ENCODE measurements at regions not wholly inside any gene's neighbourhood (a gene's known extent, or its start where the extent isn't known, plus 50 kb on each side); places are given as distances from the start of the nearest gene placed in this dataset.
"Not testable (repeated sequence)": the region's sequence is repeated elsewhere in the genome, so short reads cannot be mapped to it uniquely, and the experiment has no call there.

DNA sequence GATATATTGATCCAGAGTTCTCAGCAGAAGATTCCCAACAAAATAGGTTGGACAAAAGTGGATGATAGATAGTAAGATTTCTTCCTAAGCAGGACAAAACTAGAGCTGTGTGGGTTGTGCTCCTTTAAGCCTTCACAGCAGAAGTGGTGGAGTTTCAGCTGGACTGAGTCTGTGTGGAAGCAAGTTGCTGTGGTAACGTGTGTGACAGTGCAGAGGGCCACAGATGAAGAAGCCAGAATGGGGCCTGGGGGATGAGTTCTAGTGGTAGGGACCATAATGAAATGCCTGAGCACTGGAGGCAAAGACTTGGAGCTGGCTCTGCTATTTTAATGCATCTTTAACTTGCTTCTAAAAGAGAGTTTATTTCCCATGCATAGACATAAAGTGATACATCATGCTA, 238.7 kb upstream of the POGK start:
- H3K27ac ChIP-seq (ENCODE audit: low read depth, low read length) = no peak overlapping the region
- peaks cover 4% of the 10 kb centered on the region for H3K9me3 ChIP-seq (ENCODE audit: control insufficient read depth, insufficient read depth, low read length)
- H3K4me3 ChIP-seq (ENCODE audit: low read depth, low read length) = no peak overlapping the region
- no peaks in the 10 kb centered on the region for H3K27me3 ChIP-seq (ENCODE audit: control insufficient read depth, insufficient read depth, low read length)
- ChIA-PET POLR2A (no interaction called here), CTCF (no interaction called here)
- TF ChIP-seq CTCF (IDR thresholded peaks at IDR 0.05; ENCODE audit: low read depth, low read length) = no peak
- DNase-seq (ENCODE audit: low read depth, low spot score) = no peak

DNA sequence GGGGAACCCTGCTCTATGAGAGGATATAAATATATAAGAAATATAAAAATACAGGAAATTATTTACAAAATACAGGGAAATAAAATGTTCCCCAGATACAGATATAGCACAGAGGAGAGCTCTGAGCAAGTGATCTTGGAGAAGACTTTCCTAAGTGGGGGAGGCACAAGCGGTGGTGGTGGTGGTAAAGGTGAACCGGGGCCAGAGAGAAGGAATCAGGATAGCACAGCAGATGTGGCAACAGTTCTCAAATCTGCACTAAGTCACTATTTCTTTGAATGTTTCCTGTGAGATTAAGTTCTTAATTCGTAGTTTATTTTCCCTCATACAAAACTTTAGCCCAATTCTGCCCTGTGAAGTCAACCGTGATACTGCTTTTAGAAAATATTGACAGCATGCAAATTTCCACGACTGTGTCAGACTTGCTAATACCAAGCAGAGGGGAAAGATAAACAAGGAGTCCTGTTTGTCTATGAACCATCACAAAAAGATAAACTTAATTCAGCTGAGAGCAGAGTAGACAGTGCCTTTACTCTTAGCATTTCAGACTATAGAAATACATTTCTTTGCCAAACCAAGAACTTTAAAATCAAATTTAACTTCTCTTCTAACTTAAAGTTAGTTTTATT, 237.5 kb upstream of the POGK start:
- TF ChIP-seq CTCF (IDR thresholded peaks at IDR 0.05; ENCODE audit: low read depth, low read length) = no peak
- ChIA-PET POLR2A (no interaction called here), CTCF (no interaction called here)
- Histone ChIP-seq H3K9me3 (ENCODE audit: control insufficient read depth, insufficient read depth, low read length) (peaks cover 4% of the 10 kb centered on the region), H3K27ac (ENCODE audit: low read depth, low read length) (no peak overlapping the region), H3K27me3 (ENCODE audit: control insufficient read depth, insufficient read depth, low read length) (no peaks in the 10 kb centered on the region), H3K4me3 (ENCODE audit: low read depth, low read length) (no peak overlapping the region)
- DNase-seq (ENCODE audit: low read depth, low spot score) = no peak

- POLR2A ChIA-PET; DNase-seq (ENCODE audit: low read depth, low spot score); H3K9me3 ChIP-seq (ENCODE audit: control insufficient read depth, insufficient read depth, low read length); CTCF ChIA-PET; H3K27me3 ChIP-seq (ENCODE audit: control insufficient read depth, insufficient read depth, low read length); H3K27ac ChIP-seq (ENCODE audit: low read depth, low read length); H3K4me3 ChIP-seq (ENCODE audit: low read depth, low read length): not testable (repeated sequence)
These were observed 236.5 kb upstream of the POGK start for GRCh38 chr1:166602801-166603200.

GRCh38 chr1:166603296-166603695, 236.0 kb upstream of the POGK start:
- no peak overlapping the region for H3K27ac ChIP-seq (ENCODE audit: low read depth, low read length)
- POLR2A ChIA-PET = no interaction called here
- H3K9me3 ChIP-seq (ENCODE audit: control insufficient read depth, insufficient read depth, low read length) = peaks cover 4% of the 10 kb centered on the region
- H3K27me3 ChIP-seq (ENCODE audit: control insufficient read depth, insufficient read depth, low read length) = no peaks in the 10 kb centered on the region
- CTCF ChIA-PET = no interaction called here
- no peak overlapping the region for H3K4me3 ChIP-seq (ENCODE audit: low read depth, low read length)
- DNase-seq (ENCODE audit: low read depth, low spot score) = no peak
- no peak for TF ChIP-seq CTCF (IDR thresholded peaks at IDR 0.05; ENCODE audit: low read depth, low read length)

- POLR2A ChIA-PET = no interaction called here
- no peak overlapping the region for H3K27ac ChIP-seq (ENCODE audit: low read depth, low read length)
- no peak for TF ChIP-seq CTCF (IDR thresholded peaks at IDR 0.05; ENCODE audit: low read depth, low read length)
- H3K27me3 ChIP-seq (ENCODE audit: control insufficient read depth, insufficient read depth, low read length) = no peaks in the 10 kb centered on the region
- CTCF ChIA-PET = no interaction called here
- no peaks in the 10 kb centered on the region; the same call in none of the 2 replicates for H3K9me3 ChIP-seq (ENCODE audit: control insufficient read depth, insufficient read depth, low read length)
- no peak for DNase-seq (ENCODE audit: low read depth, low spot score)
- H3K4me3 ChIP-seq (ENCODE audit: low read depth, low read length) = no peak overlapping the region
These were observed 234.1 kb upstream of the POGK start for GRCh38 chr1:166605137-166605536.

DNA sequence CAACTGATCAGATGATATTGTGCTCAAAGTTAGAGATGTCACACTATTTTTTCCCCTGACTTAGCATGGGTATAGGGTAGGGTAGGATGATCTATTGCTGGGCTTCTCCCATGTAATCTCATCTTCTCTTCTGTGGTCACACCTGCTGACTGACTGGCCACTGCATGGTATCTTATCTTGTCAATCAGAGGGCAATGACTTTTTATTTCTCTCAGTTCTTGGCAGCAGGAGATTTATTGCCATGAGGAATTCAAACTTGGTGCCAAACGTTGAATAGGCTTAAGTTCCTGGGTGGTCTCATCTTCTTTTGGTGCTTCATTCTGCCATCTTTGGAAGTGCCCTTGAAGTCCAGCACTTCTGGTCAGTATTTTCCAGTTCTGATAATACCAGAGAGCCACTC, 226.4 kb upstream of the POGK start:
- H3K9me3 ChIP-seq (ENCODE audit: control insufficient read depth, insufficient read depth, low read length) = peaks cover 2% of the 10 kb centered on the region
- no peak overlapping the region for H3K27ac ChIP-seq (ENCODE audit: low read depth, low read length)
- no peak for DNase-seq (ENCODE audit: low read depth, low spot score)
- no peak overlapping the region for H3K4me3 ChIP-seq (ENCODE audit: low read depth, low read length)
- ChIA-PET POLR2A (no interaction called here), CTCF (no interaction called here)
- no peaks in the 10 kb centered on the region for H3K27me3 ChIP-seq (ENCODE audit: control insufficient read depth, insufficient read depth, low read length)
- TF ChIP-seq CTCF (IDR thresholded peaks at IDR 0.05; ENCODE audit: low read depth, low read length) = no peak

All from AG04450 (cell line).